ENCODE measurements at regions not wholly inside any gene's neighbourhood (a gene's known extent, or its start where the extent isn't known, plus 50 kb on each side); places are given as distances from the start of the nearest gene placed in this dataset.
"Not testable (repeated sequence)": the region's sequence is repeated elsewhere in the genome, so short reads cannot be mapped to it uniquely, and the experiment has no call there.

DNA sequence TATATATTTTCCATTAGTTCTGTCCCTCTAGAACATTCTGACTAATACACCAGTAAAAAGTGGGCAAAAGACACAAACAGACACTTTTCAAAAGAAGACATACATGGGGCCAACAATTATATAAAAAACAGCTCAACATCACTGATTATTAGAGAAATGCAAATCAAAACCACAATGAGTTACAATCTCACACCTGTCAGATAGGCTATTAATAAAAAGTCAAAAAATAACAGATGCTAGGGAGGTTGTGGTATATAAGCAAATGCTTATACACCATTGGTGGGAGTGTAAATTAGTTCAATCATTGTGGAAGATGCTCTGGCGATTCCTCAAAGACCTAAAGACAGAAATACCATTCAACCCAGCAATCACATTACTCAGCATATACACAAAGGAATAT lies 1707.8 kb downstream of the GRIK2 start:
- 95% methylated on average over 1 of the region's 1 CpG for WGBS
- TF ChIP-seq POLR2AphosphoS5 (IDR thresholded peaks at IDR 0.05) (no peak), POLR2A (IDR thresholded peaks at IDR 0.05) (no peak), EP300 (IDR thresholded peaks at IDR 0.05) (no peak)
- TF ChIP-seq, protein P1, sequence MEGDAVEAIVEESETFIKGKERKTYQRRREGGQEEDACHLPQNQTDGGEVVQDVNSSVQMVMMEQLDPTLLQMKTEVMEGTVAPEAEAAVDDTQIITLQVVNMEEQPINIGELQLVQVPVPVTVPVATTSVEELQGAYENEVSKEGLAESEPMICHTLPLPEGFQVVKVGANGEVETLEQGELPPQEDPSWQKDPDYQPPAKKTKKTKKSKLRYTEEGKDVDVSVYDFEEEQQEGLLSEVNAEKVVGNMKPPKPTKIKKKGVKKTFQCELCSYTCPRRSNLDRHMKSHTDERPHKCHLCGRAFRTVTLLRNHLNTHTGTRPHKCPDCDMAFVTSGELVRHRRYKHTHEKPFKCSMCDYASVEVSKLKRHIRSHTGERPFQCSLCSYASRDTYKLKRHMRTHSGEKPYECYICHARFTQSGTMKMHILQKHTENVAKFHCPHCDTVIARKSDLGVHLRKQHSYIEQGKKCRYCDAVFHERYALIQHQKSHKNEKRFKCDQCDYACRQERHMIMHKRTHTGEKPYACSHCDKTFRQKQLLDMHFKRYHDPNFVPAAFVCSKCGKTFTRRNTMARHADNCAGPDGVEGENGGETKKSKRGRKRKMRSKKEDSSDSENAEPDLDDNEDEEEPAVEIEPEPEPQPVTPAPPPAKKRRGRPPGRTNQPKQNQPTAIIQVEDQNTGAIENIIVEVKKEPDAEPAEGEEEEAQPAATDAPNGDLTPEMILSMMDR (IDR thresholded peaks at IDR 0.05), result no peak
- H3K27ac ChIP-seq, result no peak overlapping the region
- H3K4me3 ChIP-seq, result no peak overlapping the region
- no peaks in the 10 kb centered on the region for H3K9me3 ChIP-seq
- no peak for DNase-seq (ENCODE audit: low spot score in 2 of 2)
- no peaks in the 10 kb centered on the region for H3K36me3 ChIP-seq
- H3K4me1 ChIP-seq, result no peaks in the 10 kb centered on the region
- H3K27me3 ChIP-seq, result no peaks in the 10 kb centered on the region

GRCh38 chr6:103092414-103092813 lies 1698.9 kb downstream of the GRIK2 start:
- H3K4me1 ChIP-seq, result not testable (repeated sequence)

DNA sequence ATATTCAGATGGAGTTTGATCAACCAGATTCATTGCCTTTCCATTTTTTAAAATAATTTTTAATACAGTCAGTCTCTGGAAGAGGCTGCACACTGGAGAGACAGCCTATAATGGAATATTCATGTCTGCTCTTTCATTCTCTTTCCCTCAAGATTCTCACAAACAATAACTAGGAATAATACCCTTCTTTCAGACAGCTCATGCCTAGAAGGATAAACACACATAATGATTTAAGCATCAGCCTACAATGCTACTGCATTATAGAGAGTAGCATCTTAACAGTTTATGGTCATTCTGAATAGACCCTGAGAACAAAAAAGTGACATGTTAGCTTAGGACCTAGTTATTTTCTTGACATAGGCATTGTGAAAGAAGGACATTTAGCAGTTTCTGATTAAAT lies 1692.3 kb downstream of the GRIK2 start:
- TF ChIP-seq EP300 (IDR thresholded peaks at IDR 0.05) (no peak), POLR2AphosphoS5 (IDR thresholded peaks at IDR 0.05) (no peak), POLR2A (IDR thresholded peaks at IDR 0.05) (no peak)
- TF ChIP-seq, protein P1 (IDR thresholded peaks at IDR 0.05), result no peak
- Histone ChIP-seq H3K9me3 (no peaks in the 10 kb centered on the region), H3K27me3 (no peaks in the 10 kb centered on the region), H3K27ac (no peak overlapping the region), H3K36me3 (no peaks in the 10 kb centered on the region), H3K4me3 (no peak overlapping the region), H3K4me1 (no peaks in the 10 kb centered on the region)
- DNase-seq (ENCODE audit: low spot score in 2 of 2), result no peak

More at GRCh38 chr6:103092414-103092813, 1698.9 kb downstream of the GRIK2 start:
- not testable (repeated sequence) for DNase-seq (ENCODE audit: low spot score in 2 of 2); H3K4me3 ChIP-seq; H3K27me3 ChIP-seq; H3K9me3 ChIP-seq; H3K36me3 ChIP-seq; H3K27ac ChIP-seq
- 56% methylated on average over 4 of the region's 4 CpGs for WGBS

- Histone ChIP-seq H3K9me3 (peaks cover 4% of the 10 kb centered on the region), H3K4me1 (no peaks in the 10 kb centered on the region)
- WGBS, result 69% methylated on average over 6 of the region's 6 CpGs
Observed at GRCh38 chr6:103081876-103082630, 1688.5 kb downstream of the GRIK2 start.

GRCh38 chr6:103081126-103081525 lies 1687.6 kb downstream of the GRIK2 start:
- Histone ChIP-seq H3K4me3 (no peak overlapping the region), H3K27me3 (no peaks in the 10 kb centered on the region), H3K36me3 (no peaks in the 10 kb centered on the region), H3K9me3 (peaks cover 4% of the 10 kb centered on the region), H3K4me1 (no peaks in the 10 kb centered on the region), H3K27ac (no peak overlapping the region)
- 83% methylated on average over 1 of the region's 1 CpG for WGBS
- TF ChIP-seq POLR2A (IDR thresholded peaks at IDR 0.05) (no peak), POLR2AphosphoS5 (IDR thresholded peaks at IDR 0.05) (no peak), EP300 (IDR thresholded peaks at IDR 0.05) (no peak)
- TF ChIP-seq, protein P1 (IDR thresholded peaks at IDR 0.05), result no peak
- no peak for DNase-seq (ENCODE audit: low spot score in 2 of 2)

More at GRCh38 chr6:103081876-103082630, 1688.5 kb downstream of the GRIK2 start:
- no peak overlapping the region for H3K27ac ChIP-seq
- no peaks in the 10 kb centered on the region for H3K36me3 ChIP-seq
- H3K4me3 ChIP-seq, result no peak overlapping the region
- no peaks in the 10 kb centered on the region for H3K27me3 ChIP-seq
- no peak for DNase-seq (ENCODE audit: low spot score in 2 of 2)
- TF ChIP-seq EP300 (IDR thresholded peaks at IDR 0.05) (no peak), POLR2AphosphoS5 (IDR thresholded peaks at IDR 0.05) (no peak), POLR2A (IDR thresholded peaks at IDR 0.05) (no peak)
- TF ChIP-seq, protein P1 (IDR thresholded peaks at IDR 0.05), result no peak
